ENCODE measurements at regions not wholly inside any gene's neighbourhood (a gene's known extent, or its start where the extent isn't known, plus 50 kb on each side); places are given as distances from the start of the nearest gene placed in this dataset.
"Not testable (repeated sequence)": the region's sequence is repeated elsewhere in the genome, so short reads cannot be mapped to it uniquely, and the experiment has no call there.

DNA sequence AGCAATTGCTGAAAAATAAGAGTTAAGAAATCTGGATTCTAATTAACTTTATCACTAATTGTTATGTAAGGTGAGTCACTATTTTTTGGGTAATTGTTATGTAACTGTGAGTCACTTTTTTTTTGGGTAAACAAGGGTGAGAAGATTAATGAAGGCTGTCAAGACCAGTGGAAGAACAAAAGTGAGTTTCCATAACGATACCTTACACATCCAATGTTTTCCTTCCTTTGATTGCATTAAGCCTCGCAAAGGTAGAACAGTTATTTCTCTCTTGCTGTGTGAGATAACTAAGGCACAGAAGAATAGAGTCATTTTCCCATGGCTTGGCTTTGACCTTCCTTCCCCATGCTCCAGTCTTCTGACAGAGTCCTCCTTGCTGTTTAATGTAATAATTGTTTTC is 374.7 kb downstream of the DDX10 start:
- intact Hi-C loops (cut with DNase I), result no loop called here
- DNase-seq, result no peak
- ATAC-seq (ENCODE audit: poor library complexity), result no peak

DNA sequence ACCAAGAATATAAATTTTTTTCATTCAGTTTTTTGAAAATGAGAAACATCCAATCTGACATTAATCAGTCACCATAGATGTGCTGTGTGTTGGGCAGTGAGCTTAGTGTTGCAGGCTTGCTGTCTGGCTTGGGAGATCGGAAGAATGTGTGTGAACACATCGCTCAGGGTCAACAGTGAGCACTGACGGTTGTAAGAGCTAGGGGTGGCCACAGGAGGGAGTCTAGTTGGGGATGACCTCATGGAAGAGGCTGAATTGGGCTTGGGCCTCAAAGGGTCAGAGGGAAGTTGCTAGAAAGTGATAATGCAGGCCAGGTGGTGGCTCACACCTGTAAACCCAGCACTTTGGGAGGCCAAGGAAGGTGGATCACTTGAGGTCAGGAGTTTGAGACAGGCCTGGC is 375.4 kb downstream of the DDX10 start:
- intact Hi-C loops (cut with DNase I), result no loop called here
- ATAC-seq (ENCODE audit: poor library complexity), result no peak

DNA sequence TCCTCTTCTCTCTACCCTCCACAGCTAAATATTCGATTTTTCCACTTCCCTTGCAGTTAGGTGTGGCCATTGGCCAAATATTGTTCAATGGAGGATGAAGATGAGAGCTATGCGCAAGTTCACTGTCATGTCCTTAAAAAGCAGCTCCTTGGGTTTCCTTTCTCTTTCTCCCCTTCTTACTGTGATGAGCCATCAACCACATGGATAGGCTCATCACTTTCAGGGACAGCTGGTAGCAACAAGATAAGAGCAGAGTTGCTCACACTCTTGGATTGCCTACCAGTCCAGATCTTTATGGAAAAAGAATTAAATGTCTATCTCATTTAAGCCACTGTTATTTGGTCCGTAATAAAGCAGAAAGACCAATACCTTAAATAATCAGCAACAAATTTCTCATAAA is 377.0 kb downstream of the DDX10 start:
- DNase-seq, result no peak
- intact Hi-C loops (cut with DNase I), result no loop called here
- no peak for ATAC-seq (ENCODE audit: poor library complexity)

More for the DNA sequence above, 375.4 kb downstream of the DDX10 start:
- no peak for DNase-seq

DNA sequence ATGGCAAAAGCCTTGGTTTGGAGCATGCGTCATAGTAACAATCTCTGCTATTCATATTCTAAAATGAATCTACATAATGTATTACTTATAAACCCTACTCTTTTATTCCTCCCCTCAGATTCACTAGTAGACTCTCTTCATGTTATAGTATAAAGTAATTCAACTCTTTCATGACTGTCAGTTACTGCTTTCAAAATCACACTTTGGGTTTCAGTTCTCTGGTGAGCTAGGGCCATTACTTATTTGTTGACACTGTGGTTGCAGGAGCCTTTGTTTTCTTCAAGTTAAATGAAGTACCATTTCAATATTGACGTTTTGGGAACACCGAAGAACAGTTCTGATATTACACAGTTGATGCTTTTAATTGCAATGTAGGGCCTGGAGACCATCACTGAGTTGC is 378.4 kb downstream of the DDX10 start:
- DNase-seq (no peak), ATAC-seq (ENCODE audit: poor library complexity) (no peak)
- intact Hi-C loops (cut with DNase I), result no loop called here

DNA sequence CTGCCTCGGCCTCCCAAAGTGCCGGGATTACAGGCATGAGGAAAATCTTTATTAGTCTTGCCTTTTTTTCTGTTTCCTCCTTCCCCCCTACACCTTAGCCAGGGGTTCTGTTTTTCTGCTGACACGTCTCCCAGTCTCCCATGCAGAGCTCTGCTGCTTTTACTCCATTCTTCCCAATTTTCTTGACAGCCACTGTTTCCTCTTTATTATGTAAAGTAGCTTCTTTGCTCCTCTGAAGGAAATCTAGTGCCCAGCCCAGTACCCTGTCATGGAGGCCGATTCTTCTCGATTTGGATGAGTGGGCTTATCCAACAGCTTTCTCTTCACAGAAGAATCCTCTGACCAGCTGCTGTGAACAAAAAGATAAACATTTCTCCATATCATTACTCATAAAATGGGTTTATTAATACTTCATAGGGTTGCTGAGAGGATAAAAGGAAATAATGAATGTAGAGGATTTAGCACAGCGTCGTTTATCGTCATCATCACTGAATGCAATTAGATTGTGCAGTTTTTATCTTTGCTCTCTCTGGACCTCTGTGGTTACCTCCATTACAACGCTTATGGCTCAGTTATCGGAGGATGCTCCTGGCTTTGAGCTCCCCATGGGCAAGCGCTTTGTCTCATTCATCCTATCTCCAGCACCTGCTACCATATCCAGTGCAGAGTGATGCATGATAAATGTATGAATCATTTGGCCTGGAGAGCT is 375.6 kb upstream of the C11orf87 start:
- DNase-seq (no peak), ATAC-seq (ENCODE audit: poor library complexity) (no peak)
- intact Hi-C loops (cut with DNase I), result no loop called here

DNA sequence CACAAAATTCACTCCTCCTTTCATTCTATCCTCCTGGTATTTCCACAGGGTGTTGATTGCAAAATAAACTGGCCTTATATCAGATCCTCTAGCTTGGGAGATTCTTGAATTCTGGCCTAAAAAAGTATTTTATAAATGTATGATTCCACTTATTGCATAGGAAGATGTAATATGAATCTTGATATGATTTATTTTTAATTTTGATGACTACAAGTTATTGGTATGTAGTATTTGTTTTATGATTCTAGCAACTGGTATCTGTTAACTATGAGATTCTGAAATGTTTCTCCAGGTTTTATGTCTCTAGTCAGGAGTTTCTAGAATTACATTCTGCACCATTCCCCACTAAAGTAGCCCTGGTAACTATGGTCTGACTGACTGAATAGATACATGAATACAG is 373.9 kb upstream of the C11orf87 start:
- DNase-seq (no peak), ATAC-seq (ENCODE audit: poor library complexity) (no peak)
- intact Hi-C loops (cut with DNase I), result no loop called here

DNA sequence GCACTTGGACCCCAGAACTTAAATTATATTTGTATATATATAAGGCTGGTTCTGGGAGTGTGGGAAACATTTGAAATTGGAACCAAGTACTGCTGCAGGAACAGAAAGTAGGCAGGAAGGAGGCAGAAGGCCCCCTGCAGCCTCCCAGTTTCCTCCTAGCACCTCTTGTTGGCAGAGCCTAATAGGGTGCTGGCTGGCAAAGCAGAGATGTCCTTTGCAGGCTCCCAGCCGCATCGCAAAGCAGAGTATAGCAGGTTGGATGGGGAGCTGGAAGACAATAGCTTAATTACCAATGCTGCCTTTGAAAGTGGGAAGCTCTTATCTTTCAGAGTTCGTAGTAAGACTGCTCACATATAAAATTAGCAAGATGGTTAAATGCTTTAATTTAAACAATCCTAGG is 370.8 kb upstream of the C11orf87 start:
- intact Hi-C loops (cut with DNase I), result no loop called here
- DNase-seq (no peak), ATAC-seq (ENCODE audit: poor library complexity) (no peak)

DNA sequence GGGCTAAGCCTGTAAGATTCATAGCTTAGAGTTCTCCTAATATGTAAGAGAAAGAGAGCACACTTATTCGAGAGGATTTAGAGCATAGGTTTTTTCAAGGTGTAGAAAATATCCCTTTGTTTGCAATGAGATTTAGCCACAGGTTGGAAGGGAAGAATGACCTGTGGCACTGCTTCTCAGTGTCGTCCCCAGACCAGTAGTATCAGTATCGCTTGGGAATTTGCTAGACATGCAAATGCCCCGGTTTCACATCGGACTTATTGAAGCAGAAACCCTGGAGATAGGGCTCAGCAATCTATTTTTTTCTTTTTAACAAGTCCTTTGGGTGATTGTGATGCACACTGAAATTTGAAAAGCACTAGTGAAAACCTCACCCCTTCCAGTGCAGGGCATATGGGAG is 362.6 kb upstream of the C11orf87 start:
- no peak for ATAC-seq (ENCODE audit: poor library complexity)
- intact Hi-C loops (cut with DNase I), result no loop called here

DNA sequence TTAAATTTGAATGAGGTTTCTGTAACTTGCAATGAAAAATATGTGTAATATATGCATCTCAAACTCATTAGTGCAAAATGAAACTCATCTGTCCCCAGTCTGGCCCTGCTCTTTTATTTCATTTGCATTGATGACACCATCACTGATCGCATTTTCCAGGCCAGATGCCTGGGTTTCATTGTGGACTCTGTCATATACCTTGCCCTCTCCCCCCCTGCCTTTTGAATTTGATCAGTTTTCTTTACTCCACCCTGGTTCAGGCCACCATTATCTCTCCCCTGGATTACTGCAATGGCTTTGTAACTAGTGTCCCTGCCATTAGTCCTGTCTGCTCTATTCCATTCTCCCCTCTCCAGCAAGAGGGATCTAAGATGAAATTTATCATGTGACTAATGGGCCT is 360.6 kb upstream of the C11orf87 start:
- no peak for ATAC-seq (ENCODE audit: poor library complexity)
- no peak for DNase-seq
- intact Hi-C loops (cut with DNase I), result no loop called here

More for the DNA sequence above, 362.6 kb upstream of the C11orf87 start:
- no peak for DNase-seq

DNA sequence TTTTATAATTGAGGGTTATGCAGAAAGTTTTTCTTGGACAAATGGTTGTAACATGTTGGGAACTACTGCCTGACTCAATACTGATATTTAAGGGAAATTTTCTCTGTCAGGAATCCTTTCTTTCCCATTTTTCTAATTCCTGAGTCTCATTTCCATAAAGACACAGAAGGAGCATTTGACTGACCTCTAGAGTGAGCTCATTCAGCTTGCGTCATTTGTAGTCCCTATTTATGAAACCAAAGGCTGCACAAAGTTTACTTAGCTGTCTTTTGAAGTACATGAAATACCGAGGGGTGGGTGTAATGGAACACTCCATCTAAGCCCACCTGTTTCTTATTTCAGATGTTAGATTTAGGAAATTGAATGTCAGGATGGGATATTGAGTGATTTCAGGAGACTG is 359.5 kb upstream of the C11orf87 start:
- intact Hi-C loops (cut with DNase I), result no loop called here
- ATAC-seq (ENCODE audit: poor library complexity) (no peak), DNase-seq (no peak)

DNA sequence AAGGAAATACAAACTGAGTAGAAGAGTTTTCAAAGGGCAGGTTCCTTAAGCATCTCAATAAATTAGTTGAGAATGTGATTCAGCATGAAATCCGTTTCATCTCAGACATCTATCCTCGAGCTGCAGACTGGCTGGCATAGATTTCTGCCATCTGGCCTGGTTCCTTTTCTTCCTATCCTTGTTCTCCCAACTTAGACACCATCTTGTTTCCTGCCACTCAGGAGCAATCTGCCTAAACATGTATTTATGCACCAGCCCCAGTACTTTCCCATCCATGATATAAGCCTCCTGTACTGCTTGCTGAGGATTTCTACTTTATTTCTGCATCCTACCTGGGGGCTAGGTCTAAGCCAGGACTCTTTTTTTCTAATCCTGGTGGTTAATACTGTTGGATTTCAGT is 359.1 kb upstream of the C11orf87 start:
- DNase-seq (no peak), ATAC-seq (ENCODE audit: poor library complexity) (no peak)
- intact Hi-C loops (cut with DNase I), result no loop called here

DNA sequence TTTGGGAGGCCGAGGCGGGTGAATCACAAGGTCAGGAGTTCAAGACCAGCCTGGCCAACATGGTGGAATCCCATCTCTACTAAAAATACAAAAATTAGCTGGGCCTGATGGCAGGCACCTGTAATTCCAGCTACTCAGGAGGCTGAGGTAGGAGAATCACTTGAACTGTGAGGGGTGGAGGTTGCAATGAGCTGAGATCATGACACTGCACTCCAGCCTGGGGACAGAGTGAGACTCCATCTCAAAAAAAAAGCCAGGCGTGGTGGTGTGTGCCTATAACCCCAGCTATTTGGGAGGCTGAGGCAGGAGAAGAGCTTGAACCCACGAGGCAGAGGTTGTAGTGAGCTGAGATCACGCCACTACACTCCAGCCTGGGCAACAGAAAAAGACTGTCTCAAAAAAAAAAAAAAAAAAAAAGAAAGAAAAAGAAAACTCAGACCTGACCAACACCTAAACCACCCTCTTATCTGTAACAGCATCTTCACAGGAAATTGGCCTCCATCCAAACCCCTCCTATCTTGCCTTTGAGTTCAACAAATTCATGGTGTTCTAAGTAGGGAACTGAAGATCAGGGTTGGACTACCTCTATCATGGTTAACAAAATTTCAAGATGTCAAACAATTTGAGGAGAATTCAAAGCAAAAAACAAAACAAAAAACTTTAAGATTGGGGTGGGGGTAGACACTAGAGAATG is 357.2 kb upstream of the C11orf87 start:
- ATAC-seq (ENCODE audit: poor library complexity); DNase-seq; intact Hi-C loops (cut with DNase I): not testable (repeated sequence)

DNA sequence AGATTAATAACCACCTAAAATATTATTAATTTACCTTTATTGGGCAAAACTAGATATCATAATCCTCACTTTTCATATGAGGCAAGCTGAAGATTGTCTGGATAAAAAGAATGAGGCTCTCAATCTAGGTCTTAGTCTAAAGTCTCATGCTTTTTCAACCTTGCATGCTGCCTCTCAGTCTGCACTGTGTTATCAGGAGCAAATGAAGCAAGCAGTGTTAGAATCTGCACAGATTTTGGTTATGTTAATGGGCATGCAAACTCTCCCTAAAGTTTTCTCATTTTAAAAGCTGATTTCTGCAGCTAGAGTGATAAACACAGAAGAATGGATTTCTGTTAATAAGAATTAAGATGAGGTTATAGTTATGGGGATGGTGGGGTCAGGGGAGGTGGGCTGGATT is 350.7 kb upstream of the C11orf87 start:
- ATAC-seq (ENCODE audit: poor library complexity), result peak; percentile 36
- intact Hi-C loops (cut with DNase I), result no loop called here

DNA sequence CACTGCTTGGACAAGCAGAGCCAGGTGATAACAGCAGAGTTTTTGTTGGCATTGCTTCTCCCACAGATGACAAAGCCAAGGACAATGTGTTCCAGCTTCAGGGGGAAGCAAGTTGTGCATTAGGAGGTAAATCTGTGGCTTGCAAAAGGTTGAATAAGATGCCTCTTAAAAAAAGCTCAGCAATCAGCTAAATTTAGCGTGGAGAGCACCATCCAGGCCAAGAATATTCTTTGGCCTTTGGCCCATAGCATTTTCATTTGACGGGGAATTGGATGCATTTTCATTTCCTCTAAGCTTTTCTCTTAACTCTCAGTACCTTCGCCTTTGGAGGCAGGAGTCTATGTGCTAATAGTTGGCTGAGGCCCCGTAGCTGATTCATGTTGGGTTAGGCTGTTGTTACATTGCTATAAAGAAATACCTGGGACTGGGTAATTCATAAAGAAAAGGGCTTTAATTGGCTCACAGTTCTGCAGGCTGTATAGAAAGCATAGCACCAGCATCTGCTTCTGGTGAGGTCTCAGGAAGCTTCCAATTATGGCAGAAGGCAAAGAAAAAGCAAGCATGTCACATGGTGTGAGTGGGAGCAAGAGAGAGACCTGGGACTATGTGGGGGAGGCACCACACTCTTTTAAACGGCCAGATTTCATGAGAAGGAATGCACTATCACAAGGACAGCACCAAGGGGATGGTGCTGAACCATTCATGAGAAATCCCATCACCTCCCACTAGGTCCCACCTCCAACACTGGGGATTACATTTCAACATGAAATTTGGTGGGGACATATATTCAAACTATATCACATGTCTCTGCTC is 350.1 kb upstream of the C11orf87 start:
- peak; percentile 93 for ATAC-seq (ENCODE audit: poor library complexity)
- intact Hi-C loops (cut with DNase I), result no loop called here
- DNase-seq, result no peak

More for the DNA sequence above, 350.7 kb upstream of the C11orf87 start:
- no peak for DNase-seq

DNA sequence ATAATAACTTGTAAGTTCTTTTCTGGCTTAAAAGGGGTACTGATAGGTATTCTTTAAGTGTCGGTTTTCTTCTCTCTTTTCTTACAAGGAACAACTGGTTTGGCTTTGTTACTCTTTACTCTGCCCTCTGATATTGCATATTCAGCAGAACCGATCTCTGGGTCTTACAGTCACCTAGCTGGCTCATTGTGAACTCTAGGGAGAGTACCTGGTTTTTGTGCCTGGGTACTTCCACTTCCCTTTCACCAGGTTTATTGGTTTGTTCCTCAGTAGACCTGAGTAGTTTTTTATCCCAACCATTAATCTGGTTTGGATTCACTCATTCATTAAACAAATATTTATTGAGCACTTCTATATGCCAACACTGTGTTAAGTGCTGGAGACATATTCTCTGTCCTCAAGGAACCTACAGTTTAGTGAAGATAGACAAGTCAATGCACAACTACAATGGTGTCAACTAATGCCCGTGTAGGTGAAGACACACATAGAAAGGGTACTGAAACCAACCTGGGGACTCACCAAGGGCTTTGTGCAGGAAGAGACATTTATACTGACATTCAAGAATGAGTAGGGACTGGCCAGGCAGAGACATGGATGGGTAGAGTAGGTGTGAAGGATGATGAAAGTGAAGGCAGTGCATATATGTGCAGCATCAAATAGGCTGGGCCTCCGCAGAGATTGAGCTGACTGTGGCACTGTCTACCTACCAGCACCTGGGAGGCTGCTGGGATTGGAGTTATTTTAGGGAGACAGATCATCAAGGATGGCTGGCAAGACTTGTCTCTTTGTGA is 348.8 kb upstream of the C11orf87 start:
- ATAC-seq (ENCODE audit: poor library complexity) (no peak), DNase-seq (no peak)
- intact Hi-C loops (cut with DNase I), result no loop called here

DNA sequence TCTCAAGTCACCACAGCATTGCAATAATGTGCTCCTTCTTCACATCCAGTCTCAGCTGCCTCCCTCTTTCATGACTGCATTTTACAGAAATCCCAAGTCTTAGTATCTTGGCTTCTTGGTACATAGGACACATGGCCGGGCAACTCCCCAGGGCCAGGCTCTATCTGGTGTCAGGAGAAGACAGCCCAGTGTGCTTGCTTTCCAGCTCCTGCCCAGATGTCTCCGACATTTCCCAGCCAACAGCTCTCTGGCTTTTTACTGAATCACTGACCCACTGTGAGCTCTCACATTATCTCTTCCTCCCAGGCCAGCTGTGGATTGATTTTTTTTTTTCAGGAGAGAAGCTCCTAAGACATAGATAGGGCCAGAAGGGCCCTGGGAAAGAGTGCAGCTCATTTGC is 346.0 kb upstream of the C11orf87 start:
- ATAC-seq (ENCODE audit: poor library complexity) (peak; percentile 31), DNase-seq (peak; percentile 74)
- intact Hi-C loops (cut with DNase I), result no loop called here

DNA sequence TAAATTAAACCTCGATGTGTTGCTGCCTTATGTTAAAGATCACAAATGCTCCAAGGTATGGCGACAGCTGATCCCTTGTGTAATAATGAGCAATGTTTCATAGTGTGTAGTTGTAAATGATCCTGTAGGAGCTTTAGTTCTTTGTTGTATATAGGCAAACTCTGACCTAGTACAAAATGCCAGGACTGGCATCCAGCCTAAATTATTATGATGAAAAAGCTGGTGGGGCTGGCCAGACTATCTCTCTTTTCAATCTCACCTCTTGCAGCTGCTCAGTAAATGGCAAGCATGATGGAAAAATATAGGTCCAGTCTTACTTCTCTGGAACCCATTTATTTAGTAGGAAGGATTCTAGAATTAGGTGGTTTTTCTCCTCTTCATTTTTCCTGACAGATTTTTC is 345.1 kb upstream of the C11orf87 start:
- no peak for DNase-seq
- intact Hi-C loops (cut with DNase I), result no loop called here
- no peak for ATAC-seq (ENCODE audit: poor library complexity)

DNA sequence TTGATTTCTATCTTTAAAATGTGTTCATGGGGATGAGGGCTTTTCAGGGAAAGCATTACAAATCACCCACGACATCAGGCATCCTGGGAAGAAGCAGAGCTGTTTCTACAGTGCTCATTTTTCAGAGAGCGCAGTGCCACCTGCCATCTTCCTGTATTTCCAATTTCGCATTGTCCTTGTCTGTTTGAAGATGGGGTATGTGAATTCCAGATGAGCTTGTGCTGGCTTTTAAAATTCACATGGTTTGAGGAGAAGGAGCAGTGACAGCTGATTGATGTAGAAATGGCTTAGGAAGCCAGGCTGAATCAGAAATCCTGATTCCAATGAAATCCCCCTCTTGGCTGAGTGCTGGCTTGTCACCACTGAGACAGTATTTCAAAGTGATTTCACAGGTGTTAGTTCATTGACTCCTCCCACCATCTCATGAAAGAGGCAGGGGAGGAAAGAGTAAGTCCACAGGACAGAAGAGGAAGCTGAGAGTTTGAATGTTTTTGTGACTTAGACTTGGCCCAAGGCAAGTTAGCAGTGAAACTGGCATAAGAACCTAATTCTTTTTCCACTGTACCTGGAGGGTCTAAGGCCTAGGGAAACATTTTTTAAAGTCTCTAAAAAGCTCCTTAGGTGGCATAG is 344.6 kb upstream of the C11orf87 start:
- ATAC-seq (ENCODE audit: poor library complexity) (no peak), DNase-seq (no peak)
- intact Hi-C loops (cut with DNase I), result no loop called here

Measured in Right ventricle myocardium superior (tissue), 1 donor.